Ascending aorta (tissue), 2 donors: ENCODE measurements at regions not wholly inside any gene's neighbourhood (a gene's known extent, or its start where the extent isn't known, plus 50 kb on each side); places are given as distances from the start of the nearest gene placed in this dataset.

Experiments
- DNase-seq, 2 donors: peaks; one replicate each; pipeline ENCODE4 v3.0.0-alpha.2; 2019; ENCODE audit warnings: low spot score in 2 of 2
- H3K27ac ChIP-seq, 2 donors: fragments of 200-600 bp; sonication (generic); one replicate each; pipeline ENCODE4 v1.5.1; 2016 to 2017; ENCODE audit warnings: mild to moderate bottlenecking in 1 of 2
- H3K27me3 ChIP-seq: fragments of 200-600 bp; sonication (generic); one replicate; pipeline ENCODE4 v1.5.1; 2017
- H3K36me3 ChIP-seq, 2 donors: fragments of 200-600 bp; sonication (generic); one replicate each; pipeline ENCODE4 v1.5.1; 2016
- H3K4me1 ChIP-seq, 2 donors: fragments of 200-600 bp; sonication (generic); one replicate each; pipeline ENCODE4 v1.5.1; 2016 to 2017; ENCODE audit warnings: mild to moderate bottlenecking in 1 of 2
- H3K4me3 ChIP-seq, 2 donors: fragments of 200-600 bp; sonication (generic); one replicate each; pipeline ENCODE4 v1.5.1; 2016 to 2017; ENCODE audit warnings: mild to moderate bottlenecking in 1 of 2
- H3K9me3 ChIP-seq, 2 donors: fragments of 200-600 bp; sonication (generic); one replicate each; pipeline ENCODE4 v1.5.1; 2016
- CTCF ChIP-seq, 3 experiments: fragments of 200-600 bp in 2 of 3; fragments of 450-650 bp in 1 of 3; sonication (generic) in 2 of 3; IDR thresholded peaks; one replicate each; pipeline ENCODE4 v1.5.1; 2016 to 2019; ENCODE audit warnings: antibody characterized with exemption in 3 of 3, mild to moderate bottlenecking in 1 of 3, moderate library complexity in 1 of 3
- intact Hi-C: fragments of 100-400 bp; cut with DNase I; formaldehyde crosslinking; loops from one replicate; pipeline ENCODE4 v1.15.1; 2023

DNA sequence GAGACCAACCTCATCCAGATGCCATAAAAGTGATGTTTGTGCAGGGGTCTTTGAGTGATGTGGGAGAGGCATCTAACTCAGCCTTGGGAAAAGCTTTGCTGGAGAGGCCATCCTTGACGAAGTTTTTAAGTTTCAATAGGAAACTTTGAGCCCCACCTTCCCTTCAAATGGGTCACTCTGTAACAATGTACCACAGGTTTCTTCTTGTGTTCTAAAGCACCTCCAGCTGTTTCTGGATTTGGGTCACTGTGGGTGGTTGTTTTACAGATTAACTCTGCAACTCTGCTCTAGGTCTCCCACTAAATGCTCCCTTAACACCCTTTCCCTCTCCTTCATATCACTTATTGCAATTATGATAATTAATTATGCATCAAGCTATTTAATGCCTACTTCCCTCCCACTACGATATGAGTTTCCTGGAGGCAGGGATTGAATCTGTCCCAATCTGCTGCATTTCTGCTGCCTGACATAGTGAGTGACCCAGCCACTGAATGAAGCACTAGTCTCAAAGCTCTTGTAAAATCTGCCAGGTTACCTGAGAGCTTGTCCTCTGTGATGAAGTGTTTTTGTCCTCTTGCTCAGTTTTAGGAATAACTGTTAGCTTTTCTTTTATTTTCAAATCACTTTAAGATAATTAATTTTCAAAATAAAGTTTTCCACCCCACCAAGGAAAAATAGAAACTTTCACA lies 60.5 kb upstream of the PUM3 start:
- no peak overlapping the region for H3K4me3 ChIP-seq
- intact Hi-C loops = no loop called here
- H3K27ac ChIP-seq = no peak overlapping the region

More for the DNA sequence above, 60.5 kb upstream of the PUM3 start:
- Histone ChIP-seq H3K9me3 (no peaks in the 10 kb centered on the region), H3K36me3 (no peaks in the 10 kb centered on the region), H3K27me3 (no peaks in the 10 kb centered on the region), H3K4me1 (no peaks in the 10 kb centered on the region)
- no peak for TF ChIP-seq CTCF (IDR thresholded peaks at IDR 0.05)
- DNase-seq = no peak
